HCT116 (cell line): ENCODE measurements at regions not wholly inside any gene's neighbourhood (a gene's known extent, or its start where the extent isn't known, plus 50 kb on each side); places are given as distances from the start of the nearest gene placed in this dataset.

ENCODE experiments used
- ATAC-seq: fragments of 200-7000 bp; cut with Tn5 transposase; 2 replicates; pipeline ENCODE4 v1.9.1; 2020; ENCODE audit warnings: mild to moderate bottlenecking, moderate library complexity
- BruUV-seq: library from RNA; stranded (reverse); fragments of 400-500 nt; replicated peaks from 2 replicates; lab custom pipeline; 2021; lab: Mats Ljungman, UMichigan
- CTCF ChIA-PET: fragments of 300-600 bp; sonication (Branson Sonifier 250); formaldehyde crosslinking; loops from one replicate; lab custom pipeline; 2021; ENCODE audit warnings: antibody characterized with exemption; lab: Charles Lee
- POLR2A ChIA-PET: fragments of 300-600, 350-600 bp; sonication (Branson Sonifier 250); formaldehyde crosslinking; loops from one replicate; lab custom pipeline; 2021; ENCODE audit warnings: antibody characterized with exemption; lab: Charles Lee
- RAD21 ChIA-PET, 2 experiments: fragments of 300-600 bp; sonication (Branson Sonifier 250); formaldehyde crosslinking; loops; one replicate each; lab custom pipeline; 2023; ENCODE audit warnings: low total read pairs in 2 of 2; ENCODE audit not compliant: uncharacterized antibody in 2 of 2, unreplicated experiment in 2 of 2, low non-redundant PET in 1 of 2; lab: Charles Lee
- DNase-seq: peaks from one replicate; pipeline ENCODE4 v3.0.0-alpha.2; 2010; ENCODE audit warnings: low read depth, low spot score
- H2AFZ ChIP-seq: fragments of 200-600 bp; shearing (Covaris generic), sonication (generic); 2 replicates; pipeline ENCODE4 v1.6.1; 2017; ENCODE audit warnings: low read depth, mixed run types, mixed read lengths, antibody characterized with exemption, low read length; ENCODE audit not compliant: poor library complexity, severe bottlenecking
- H3K27ac ChIP-seq: 2 replicates; pipeline ENCODE4 v1.5.1; 2012; ENCODE audit warnings: low read depth, low read length
- H3K27me3 ChIP-seq: fragments of 200-600 bp; sonication (generic); 2 replicates; pipeline ENCODE4 v1.6.1; 2016; ENCODE audit warnings: mixed run types, low read length, mixed read lengths; ENCODE audit not compliant: insufficient read depth
- H3K36me3 ChIP-seq, 2 experiments: fragments of 200-500 bp in 1 of 2; fragments of 200-600 bp in 1 of 2; sonication (Bioruptor generic) in 1 of 2; sonication (generic) in 1 of 2; 2 replicates each; pipeline versions ENCODE4 v1.5.1 to v1.6.1; 2014 to 2016; ENCODE audit warnings: low read length in 2 of 2, inconsistent platforms in 1 of 2, mixed read lengths in 1 of 2, mixed run types in 1 of 2; ENCODE audit not compliant: insufficient read depth in 2 of 2, control insufficient read depth in 1 of 2
- H3K4me1 ChIP-seq, 2 experiments: fragments of 200-600 bp in 1 of 2; sonication (generic) in 1 of 2; 2 replicates each; pipeline versions ENCODE4 v1.5.1 to v1.6.1; 2012 to 2017; ENCODE audit warnings: low read length in 2 of 2, inconsistent platforms in 1 of 2, mild to moderate bottlenecking in 1 of 2, mixed read lengths in 1 of 2, mixed run types in 1 of 2, moderate library complexity in 1 of 2; ENCODE audit not compliant: insufficient read depth in 2 of 2, control insufficient read depth in 1 of 2
- H3K4me2 ChIP-seq: fragments of 200-600 bp; sonication (generic); 2 replicates; pipeline ENCODE4 v1.6.1; 2017; ENCODE audit warnings: mixed run types, low read length, mixed read lengths
- H3K4me3 ChIP-seq, 2 experiments: fragments of 200-600 bp in 1 of 2; sonication (generic) in 1 of 2; replicated peaks in 1 of 2; 2 replicates each; pipeline ENCODE4 v1.5.1; 2011 to 2016; ENCODE audit warnings: low read length in 2 of 2, control low read depth in 1 of 2, low read depth in 1 of 2, mild to moderate bottlenecking in 1 of 2, mixed read lengths in 1 of 2, mixed run types in 1 of 2
- H3K79me2 ChIP-seq: fragments of 200-600 bp; sonication (generic); 2 replicates; pipeline ENCODE4 v1.6.1; 2017; ENCODE audit warnings: mild to moderate bottlenecking, mixed run types, low read length, moderate library complexity, mixed read lengths; ENCODE audit not compliant: insufficient read depth
- H3K9ac ChIP-seq: fragments of 200-600 bp; sonication (generic); 2 replicates; pipeline ENCODE4 v1.6.1; 2016; ENCODE audit warnings: low read length, mixed read lengths
- H3K9me2 ChIP-seq: fragments of 200-600 bp; sonication (generic), shearing (Covaris generic); 2 replicates; pipeline ENCODE4 v1.6.1; 2017; ENCODE audit warnings: mixed run types, mild to moderate bottlenecking, moderate library complexity; ENCODE audit not compliant: insufficient read depth
- H3K9me3 ChIP-seq, 2 experiments: fragments of 200-500 bp in 1 of 2; fragments of 200-600 bp in 1 of 2; sonication (Bioruptor generic) in 1 of 2; sonication (generic) in 1 of 2; 2 replicates each; pipeline ENCODE4 v1.6.1; 2014 to 2017; ENCODE audit warnings: low read length in 2 of 2, mixed read lengths in 2 of 2, inconsistent platforms in 1 of 2, low read depth in 1 of 2, mild to moderate bottlenecking in 1 of 2, mixed run types in 1 of 2, moderate library complexity in 1 of 2; ENCODE audit not compliant: control insufficient read depth in 1 of 2, insufficient read depth in 1 of 2
- H4K20me1 ChIP-seq: fragments of 200-600 bp; sonication (generic), shearing (Covaris generic); 2 replicates; pipeline ENCODE4 v1.6.1; 2017; ENCODE audit warnings: mixed run types, mild to moderate bottlenecking, moderate library complexity; ENCODE audit not compliant: insufficient read depth
- CBX3 ChIP-seq: IDR thresholded peaks from 2 replicates; pipeline ENCODE4 v1.6.1; 2012; ENCODE audit warnings: low read depth
- CEBPB ChIP-seq: IDR thresholded peaks from 2 replicates; pipeline ENCODE4 v1.6.1; 2012; ENCODE audit warnings: low read depth
- EGR1 ChIP-seq: IDR thresholded peaks from 2 replicates; pipeline ENCODE4 v1.6.1; 2012; ENCODE audit warnings: low read depth
- ELF1 ChIP-seq: IDR thresholded peaks from 2 replicates; pipeline ENCODE4 v1.6.1; 2012; ENCODE audit warnings: low read depth, borderline replicate concordance
- EZH2 ChIP-seq: fragments of 200-600 bp; sonication (generic); IDR thresholded peaks from 2 replicates; pipeline ENCODE4 v1.6.1; 2017; ENCODE audit warnings: antibody characterized with exemption, mixed run types
- EZH2phosphoT487 ChIP-seq: fragments of 200-600 bp; IDR thresholded peaks from 2 replicates; pipeline ENCODE4 v1.6.1; 2018; ENCODE audit warnings: antibody characterized with exemption, borderline replicate concordance
- FOSL1 ChIP-seq: IDR thresholded peaks from 2 replicates; pipeline ENCODE4 v1.6.1; 2012; ENCODE audit warnings: low read depth
- JUND ChIP-seq: IDR thresholded peaks from 2 replicates; pipeline ENCODE4 v1.6.1; 2012
- MAX ChIP-seq: IDR thresholded peaks from 2 replicates; pipeline ENCODE4 v1.6.1; 2012
- POLR2A ChIP-seq: IDR thresholded peaks from 2 replicates; pipeline ENCODE4 v1.7.0; 2011; ENCODE audit warnings: borderline replicate concordance; ENCODE audit not compliant: insufficient read depth, insufficient read length; ENCODE audit errors: extremely low read depth
- POLR2AphosphoS5 ChIP-seq: IDR thresholded peaks from 2 replicates; pipeline ENCODE4 v1.6.1; 2011; ENCODE audit warnings: mild to moderate bottlenecking, low read depth, low read length, moderate library complexity
- RAD21 ChIP-seq: IDR thresholded peaks from 2 replicates; pipeline ENCODE4 v1.6.1; 2012; ENCODE audit warnings: low read depth, mild to moderate bottlenecking
- REST ChIP-seq: IDR thresholded peaks from 2 replicates; pipeline ENCODE4 v1.6.1; 2012; ENCODE audit warnings: low read depth
- SP1 ChIP-seq: IDR thresholded peaks from 2 replicates; pipeline ENCODE4 v1.6.1; 2012; ENCODE audit warnings: low read depth
- SRF ChIP-seq: IDR thresholded peaks from 2 replicates; pipeline ENCODE4 v1.6.1; 2012; ENCODE audit warnings: low read depth
- ZFX ChIP-seq: fragments of 450-650 bp; IDR thresholded peaks from 2 replicates; pipeline ENCODE4 v1.6.1; 2017
- ZNF274 ChIP-seq: fragments of 200-500 bp; sonication (Bioruptor generic); IDR thresholded peaks from 2 replicates; pipeline ENCODE4 v1.6.1; 2014; ENCODE audit warnings: mild to moderate bottlenecking, low read depth, low read length, inconsistent platforms
- intact Hi-C: fragments of 100-400 bp; cut with micrococcal nuclease; formaldehyde crosslinking; loops from 2 replicates; pipeline ENCODE4 v1.10.0; 2022
- TF ChIP-seq, protein P1 (sequence below): IDR thresholded peaks from 2 replicates; pipeline ENCODE4 v1.6.1; 2012
- TF ChIP-seq, protein P2 (sequence below), 3 experiments: fragments of 200-600 bp in 1 of 3; sonication (generic) in 1 of 3; IDR thresholded peaks in 2 of 3; conservative IDR thresholded peaks in 1 of 3; 2 replicates each; pipeline ENCODE4 v1.5.1; 2012 to 2017; ENCODE audit warnings: low read depth in 2 of 3, low read length in 2 of 3, antibody characterized with exemption in 1 of 3, borderline replicate concordance in 1 of 3, control low read depth in 1 of 3, mild to moderate bottlenecking in 1 of 3, mixed read lengths in 1 of 3, mixed run types in 1 of 3, moderate library complexity in 1 of 3; ENCODE audit not compliant: insufficient read depth in 1 of 3
- TF ChIP-seq, protein P3 (sequence below): IDR thresholded peaks from 2 replicates; pipeline ENCODE4 v1.6.1; 2011; ENCODE audit warnings: mild to moderate bottlenecking, low read length, moderate library complexity; ENCODE audit not compliant: insufficient replicate concordance; ENCODE audit errors: extremely low read depth

DNA sequence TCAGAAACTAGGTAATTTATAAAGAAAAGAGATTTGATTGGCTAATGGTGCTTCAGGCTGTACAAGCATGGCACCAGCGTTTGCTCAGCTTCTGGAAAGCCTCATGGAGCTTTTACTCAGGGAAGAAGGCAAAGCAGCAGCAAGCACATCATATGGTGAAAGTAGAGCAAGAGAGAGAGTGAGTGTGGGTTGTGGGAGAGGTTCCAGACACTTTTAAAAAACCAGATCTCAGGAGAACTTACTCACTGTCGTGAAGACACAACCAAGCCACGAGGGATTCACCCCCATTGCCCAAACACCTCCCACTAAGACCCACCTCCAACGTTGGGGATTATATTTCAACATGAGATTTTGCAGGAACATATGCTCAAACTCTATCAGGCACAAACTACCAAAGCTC, 554.6 kb upstream of the TNP1 start:
- BruUV-seq: no TSS peak
- DNase-seq: no peak
- CTCF ChIA-PET: no interaction called here
- H3K9me3 ChIP-seq: no peaks in the 10 kb centered on the region
- no peaks in the 10 kb centered on the region for H3K9me2 ChIP-seq
- intact Hi-C loops: no loop called here
- peaks cover 90% of the 10 kb centered on the region for H3K27me3 ChIP-seq
- H3K79me2 ChIP-seq: no peaks in the 10 kb centered on the region
- H2AFZ ChIP-seq: no peak overlapping the region
- POLR2A ChIA-PET: no interaction called here
- TF ChIP-seq CBX3 (no peak), EGR1 (no peak), FOSL1 (no peak), RAD21 (no peak), CEBPB (no peak), POLR2A (no peak), MAX (no peak), POLR2AphosphoS5 (no peak), ZNF274 (no peak), SRF (no peak), EZH2phosphoT487 (no peak), ZFX (no peak), SP1 (no peak), ELF1 (no peak), JUND (no peak), REST (no peak), EZH2 (no peak)
- TF ChIP-seq, protein P1, sequence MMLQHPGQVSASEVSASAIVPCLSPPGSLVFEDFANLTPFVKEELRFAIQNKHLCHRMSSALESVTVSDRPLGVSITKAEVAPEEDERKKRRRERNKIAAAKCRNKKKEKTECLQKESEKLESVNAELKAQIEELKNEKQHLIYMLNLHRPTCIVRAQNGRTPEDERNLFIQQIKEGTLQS: no peak
- TF ChIP-seq, protein P2, sequence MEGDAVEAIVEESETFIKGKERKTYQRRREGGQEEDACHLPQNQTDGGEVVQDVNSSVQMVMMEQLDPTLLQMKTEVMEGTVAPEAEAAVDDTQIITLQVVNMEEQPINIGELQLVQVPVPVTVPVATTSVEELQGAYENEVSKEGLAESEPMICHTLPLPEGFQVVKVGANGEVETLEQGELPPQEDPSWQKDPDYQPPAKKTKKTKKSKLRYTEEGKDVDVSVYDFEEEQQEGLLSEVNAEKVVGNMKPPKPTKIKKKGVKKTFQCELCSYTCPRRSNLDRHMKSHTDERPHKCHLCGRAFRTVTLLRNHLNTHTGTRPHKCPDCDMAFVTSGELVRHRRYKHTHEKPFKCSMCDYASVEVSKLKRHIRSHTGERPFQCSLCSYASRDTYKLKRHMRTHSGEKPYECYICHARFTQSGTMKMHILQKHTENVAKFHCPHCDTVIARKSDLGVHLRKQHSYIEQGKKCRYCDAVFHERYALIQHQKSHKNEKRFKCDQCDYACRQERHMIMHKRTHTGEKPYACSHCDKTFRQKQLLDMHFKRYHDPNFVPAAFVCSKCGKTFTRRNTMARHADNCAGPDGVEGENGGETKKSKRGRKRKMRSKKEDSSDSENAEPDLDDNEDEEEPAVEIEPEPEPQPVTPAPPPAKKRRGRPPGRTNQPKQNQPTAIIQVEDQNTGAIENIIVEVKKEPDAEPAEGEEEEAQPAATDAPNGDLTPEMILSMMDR (IDR thresholded peaks at IDR 0.05 in 2 of 3, conservative IDR thresholded peaks at IDR 0.05 in 1 of 3; ENCODE audit: borderline replicate concordance in 1 of 3, insufficient read depth in 1 of 3, low read depth in 2 of 3, low read length in 2 of 3): no peak
- TF ChIP-seq, protein P3, sequence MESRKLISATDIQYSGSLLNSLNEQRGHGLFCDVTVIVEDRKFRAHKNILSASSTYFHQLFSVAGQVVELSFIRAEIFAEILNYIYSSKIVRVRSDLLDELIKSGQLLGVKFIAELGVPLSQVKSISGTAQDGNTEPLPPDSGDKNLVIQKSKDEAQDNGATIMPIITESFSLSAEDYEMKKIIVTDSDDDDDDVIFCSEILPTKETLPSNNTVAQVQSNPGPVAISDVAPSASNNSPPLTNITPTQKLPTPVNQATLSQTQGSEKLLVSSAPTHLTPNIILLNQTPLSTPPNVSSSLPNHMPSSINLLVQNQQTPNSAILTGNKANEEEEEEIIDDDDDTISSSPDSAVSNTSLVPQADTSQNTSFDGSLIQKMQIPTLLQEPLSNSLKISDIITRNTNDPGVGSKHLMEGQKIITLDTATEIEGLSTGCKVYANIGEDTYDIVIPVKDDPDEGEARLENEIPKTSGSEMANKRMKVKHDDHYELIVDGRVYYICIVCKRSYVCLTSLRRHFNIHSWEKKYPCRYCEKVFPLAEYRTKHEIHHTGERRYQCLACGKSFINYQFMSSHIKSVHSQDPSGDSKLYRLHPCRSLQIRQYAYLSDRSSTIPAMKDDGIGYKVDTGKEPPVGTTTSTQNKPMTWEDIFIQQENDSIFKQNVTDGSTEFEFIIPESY: no peak
- TF ChIP-seq, all 23 proteins: peak for 0
- H3K9ac ChIP-seq: no peak overlapping the region
- no peak for ATAC-seq
- H3K4me1 ChIP-seq: no peaks in the 10 kb centered on the region
- no peaks in the 10 kb centered on the region for H3K36me3 ChIP-seq
- RAD21 ChIA-PET: no interaction called here
- H3K4me3 ChIP-seq: no peak overlapping the region
- no peak overlapping the region for H3K4me2 ChIP-seq
- no peak overlapping the region for H3K27ac ChIP-seq
- no peaks in the 10 kb centered on the region for H4K20me1 ChIP-seq
